ENCODE measurements at regions not wholly inside any gene's neighbourhood (a gene's known extent, or its start where the extent isn't known, plus 50 kb on each side); places are given as distances from the start of the nearest gene placed in this dataset.

DNA sequence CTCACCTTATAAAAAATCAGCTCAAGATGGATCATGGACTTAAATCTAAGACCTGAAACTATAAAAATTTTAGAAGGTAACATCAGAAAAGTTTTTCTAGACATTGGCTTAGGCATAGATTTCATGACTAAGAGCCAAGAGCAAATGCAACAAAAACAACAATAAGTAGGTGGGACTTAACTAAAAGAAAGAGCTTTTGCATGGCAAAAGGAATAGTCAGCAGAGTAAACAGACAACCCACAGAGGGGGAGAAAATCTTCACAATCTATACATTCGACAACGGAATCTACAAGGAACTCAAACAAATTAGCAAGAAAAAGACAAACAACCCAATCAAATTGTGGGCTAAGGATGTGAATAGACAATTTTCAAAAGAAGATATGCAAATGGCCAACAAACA, 368.4 kb upstream of the KIF2B start:
- no peak for TF ChIP-seq RAD21 (IDR thresholded peaks at IDR 0.05; ENCODE audit: low read depth)
- TF ChIP-seq TCF12 (IDR thresholded peaks at IDR 0.05; ENCODE audit: low read depth): no peak
- TF ChIP-seq, protein P1, sequence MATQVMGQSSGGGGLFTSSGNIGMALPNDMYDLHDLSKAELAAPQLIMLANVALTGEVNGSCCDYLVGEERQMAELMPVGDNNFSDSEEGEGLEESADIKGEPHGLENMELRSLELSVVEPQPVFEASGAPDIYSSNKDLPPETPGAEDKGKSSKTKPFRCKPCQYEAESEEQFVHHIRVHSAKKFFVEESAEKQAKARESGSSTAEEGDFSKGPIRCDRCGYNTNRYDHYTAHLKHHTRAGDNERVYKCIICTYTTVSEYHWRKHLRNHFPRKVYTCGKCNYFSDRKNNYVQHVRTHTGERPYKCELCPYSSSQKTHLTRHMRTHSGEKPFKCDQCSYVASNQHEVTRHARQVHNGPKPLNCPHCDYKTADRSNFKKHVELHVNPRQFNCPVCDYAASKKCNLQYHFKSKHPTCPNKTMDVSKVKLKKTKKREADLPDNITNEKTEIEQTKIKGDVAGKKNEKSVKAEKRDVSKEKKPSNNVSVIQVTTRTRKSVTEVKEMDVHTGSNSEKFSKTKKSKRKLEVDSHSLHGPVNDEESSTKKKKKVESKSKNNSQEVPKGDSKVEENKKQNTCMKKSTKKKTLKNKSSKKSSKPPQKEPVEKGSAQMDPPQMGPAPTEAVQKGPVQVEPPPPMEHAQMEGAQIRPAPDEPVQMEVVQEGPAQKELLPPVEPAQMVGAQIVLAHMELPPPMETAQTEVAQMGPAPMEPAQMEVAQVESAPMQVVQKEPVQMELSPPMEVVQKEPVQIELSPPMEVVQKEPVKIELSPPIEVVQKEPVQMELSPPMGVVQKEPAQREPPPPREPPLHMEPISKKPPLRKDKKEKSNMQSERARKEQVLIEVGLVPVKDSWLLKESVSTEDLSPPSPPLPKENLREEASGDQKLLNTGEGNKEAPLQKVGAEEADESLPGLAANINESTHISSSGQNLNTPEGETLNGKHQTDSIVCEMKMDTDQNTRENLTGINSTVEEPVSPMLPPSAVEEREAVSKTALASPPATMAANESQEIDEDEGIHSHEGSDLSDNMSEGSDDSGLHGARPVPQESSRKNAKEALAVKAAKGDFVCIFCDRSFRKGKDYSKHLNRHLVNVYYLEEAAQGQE (IDR thresholded peaks at IDR 0.05; ENCODE audit: low read depth): no peak
- no peak for TF ChIP-seq TEAD4 (IDR thresholded peaks at IDR 0.05)
- no peak for TF ChIP-seq EGR1 (IDR thresholded peaks at IDR 0.05)
- TF ChIP-seq CEBPB (IDR thresholded peaks at IDR 0.05): no peak

All from Ishikawa (cell line).